Stimulated activated CD4-positive, alpha-beta T cell treated with anti-CD3 and anti-CD28 coated beads, Interleukin-2, amount 100 ng/mL, for 24 hours (primary cell): ENCODE measurements at regions not wholly inside any gene's neighbourhood (a gene's known extent, or its start where the extent isn't known, plus 50 kb on each side); places are given as distances from the start of the nearest gene placed in this dataset.

Experiments used
- DNase-seq, 2 donors: peaks; one replicate each; pipeline ENCODE4 v3.0.0-alpha.2; 2020

DNA sequence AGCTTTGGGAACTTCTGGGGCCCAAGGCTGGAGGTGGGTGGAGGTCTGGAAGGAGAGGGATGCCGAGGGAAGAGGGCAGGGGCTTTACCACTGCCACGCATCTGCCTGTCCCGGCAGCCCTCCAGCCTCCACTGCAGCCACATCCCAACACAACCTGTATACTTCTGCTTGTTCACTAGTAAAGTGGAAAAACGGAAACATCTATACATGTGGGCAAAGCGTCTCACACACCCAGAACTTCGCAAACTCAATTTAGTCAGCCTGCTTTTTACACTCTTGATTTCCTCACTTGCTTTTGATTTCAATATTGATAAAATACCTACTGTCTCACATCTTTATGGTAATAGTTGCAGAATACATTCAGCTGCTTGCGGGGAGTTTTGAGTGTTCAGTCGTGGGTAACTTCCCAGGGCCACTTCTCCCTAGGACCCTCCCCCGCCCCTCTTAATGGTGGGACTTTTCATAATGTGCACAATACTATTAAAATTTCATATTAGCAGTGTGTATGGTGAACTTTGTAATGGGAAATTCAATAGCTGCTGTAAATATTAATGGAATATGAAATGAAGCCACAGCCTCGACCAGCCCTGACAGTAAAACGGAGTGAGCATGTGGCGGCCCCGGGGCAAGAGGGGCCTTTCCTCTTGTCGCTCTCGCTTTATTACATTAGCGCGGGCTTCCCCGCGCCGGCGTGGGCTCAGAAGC, 85.2 kb downstream of the NR2F2 start:
- no peak for DNase-seq

DNA sequence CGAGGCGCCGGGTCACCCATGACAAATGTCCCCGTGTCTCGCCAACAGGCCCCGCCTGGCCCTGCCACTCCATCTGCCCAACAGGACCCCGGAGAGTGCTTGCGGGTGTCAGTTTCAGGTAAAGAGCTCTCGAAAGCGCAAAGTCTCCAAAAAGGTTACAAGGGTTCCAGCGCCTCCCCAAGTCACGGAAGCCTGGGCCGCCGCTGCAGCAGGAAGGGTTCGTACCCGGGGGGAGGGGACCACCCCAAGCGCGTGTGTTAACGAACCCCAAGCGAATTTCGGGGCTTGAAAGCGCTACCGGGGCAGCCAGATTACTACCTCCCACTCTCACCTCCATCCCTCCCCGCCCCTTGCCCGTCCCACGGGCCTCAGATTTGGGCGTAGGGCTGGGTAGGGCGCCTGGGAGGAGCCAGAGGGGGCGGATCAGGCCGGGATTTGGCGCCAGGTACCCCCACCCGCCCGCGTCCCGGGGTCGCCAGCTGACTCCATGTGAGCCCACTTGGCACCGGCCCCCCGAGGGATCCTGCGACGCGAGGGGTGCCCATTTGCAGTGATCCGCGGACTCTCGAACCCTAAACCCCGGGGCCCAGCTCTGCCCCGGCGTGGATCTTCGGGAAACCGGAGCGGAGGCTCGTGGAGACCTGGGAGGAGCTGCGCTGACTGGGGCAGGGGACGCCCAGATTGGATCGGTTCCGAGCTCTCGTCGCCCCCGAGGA, 85.9 kb downstream of the NR2F2 start:
- no peak for DNase-seq

DNA sequence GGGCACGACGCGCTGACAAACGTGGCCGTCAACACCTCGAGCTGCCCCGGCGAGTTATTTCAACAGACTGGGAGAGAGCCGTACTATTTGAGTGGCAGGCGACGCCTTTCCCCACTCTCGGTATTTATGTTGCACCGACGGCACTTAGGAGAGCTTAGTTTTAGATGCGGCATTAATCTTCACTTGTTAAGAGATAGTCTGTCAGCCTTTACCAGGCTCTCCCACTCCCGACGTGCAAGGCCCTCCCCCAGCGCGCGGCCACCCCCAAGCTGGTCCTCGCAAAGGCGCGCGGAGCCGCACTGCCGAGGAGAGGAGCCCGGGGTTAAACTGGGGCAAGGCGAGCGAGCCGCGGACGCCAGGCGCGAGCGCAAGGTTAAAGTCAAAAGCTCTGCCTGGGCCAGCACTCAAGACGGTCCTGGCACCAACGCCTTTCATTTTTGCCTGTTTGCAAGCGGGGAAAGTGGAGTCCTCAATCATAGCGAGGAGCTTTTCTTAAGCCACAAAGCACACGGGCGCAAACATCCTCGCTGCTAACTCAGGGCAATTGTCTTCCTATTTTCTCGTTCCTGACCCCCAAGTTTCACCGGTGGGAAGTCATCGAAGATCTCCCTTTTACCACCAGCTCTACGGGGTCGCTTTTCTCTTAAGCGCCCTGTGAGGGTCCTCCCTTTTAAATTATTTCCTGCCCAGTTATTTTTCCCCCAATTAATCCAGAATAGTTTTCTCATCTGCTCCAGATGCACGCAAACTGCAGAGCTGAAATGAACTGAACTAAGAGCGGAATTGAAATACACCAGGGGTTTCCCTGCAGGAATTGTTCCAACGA, 86.6 kb downstream of the NR2F2 start:
- no peak for DNase-seq

DNA sequence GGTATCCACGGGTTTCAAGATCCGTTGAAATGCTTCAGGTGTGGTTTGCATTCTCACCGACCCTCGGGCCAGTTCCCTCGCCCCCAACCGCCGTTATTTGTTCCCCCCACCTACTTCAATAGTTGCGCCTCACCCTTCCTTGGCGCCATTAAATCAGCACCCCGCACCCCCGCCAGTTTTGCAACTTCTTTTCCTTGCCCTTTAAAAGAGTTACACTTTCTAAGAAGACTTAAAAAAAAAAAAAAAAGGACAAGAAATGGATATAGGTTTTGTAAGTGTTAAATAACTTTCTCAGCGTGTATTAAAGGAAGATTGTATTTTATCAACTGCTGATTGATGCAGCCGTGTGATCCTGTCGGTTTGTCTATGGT, 87.2 kb downstream of the NR2F2 start:
- DNase-seq: no peak

DNA sequence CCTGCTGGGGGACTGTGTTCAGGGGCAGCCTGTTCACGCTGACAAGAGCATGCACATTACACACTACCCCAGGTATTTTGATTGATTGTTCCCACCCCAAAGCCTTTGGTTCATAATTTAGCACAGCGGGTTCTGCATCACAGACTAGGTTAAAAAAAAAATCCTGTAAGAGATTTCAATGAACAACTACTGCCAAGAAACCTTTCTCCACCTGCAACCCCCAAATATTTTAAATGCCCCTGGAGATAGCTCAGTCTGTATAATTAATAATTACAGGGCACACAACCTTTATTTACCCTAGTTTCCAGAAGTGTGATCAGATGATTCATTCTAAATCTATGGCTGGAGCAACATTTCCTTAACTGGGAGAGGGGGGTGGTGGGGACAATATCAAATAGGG, 87.6 kb downstream of the NR2F2 start:
- no peak for DNase-seq

DNA sequence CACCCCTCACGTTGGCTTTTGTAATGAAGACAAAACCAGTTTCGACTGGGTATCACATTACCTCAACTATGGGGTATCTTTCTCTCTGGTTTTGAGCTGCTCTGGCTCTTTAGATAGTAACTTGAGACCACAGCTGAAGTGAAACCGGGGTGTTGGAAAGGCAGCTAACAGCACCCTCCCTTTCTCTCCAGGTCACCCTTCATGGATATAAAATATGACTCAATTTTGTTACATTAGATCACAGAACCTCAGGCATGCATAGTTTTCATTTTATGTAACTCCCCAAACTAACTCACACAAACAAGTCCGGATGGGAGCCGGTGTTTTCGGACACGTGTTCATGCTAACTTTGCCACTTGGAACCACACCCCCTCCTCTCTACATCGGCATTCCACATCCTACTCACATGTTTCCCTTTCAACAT, 90.7 kb downstream of the NR2F2 start:
- no peak for DNase-seq

DNA sequence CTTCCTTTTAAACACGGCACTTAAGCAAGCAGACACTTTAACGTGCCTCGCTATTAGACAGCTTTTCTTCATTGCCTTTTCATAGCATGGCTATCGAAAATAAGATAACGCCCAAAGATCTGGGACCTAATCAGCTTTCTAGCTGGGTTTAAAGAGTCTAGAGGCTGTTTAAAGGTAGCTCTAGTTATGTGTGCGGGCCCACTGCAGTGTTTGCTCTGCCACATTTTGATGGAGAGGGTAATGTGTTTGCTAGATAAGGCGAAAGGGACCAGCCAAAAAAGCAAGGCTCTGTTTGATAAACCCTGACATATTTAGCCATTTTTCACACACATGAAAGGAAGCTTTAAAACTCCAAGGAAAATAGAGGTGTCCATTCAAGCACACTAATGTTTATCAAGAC, 91.6 kb downstream of the NR2F2 start:
- DNase-seq: no peak

DNA sequence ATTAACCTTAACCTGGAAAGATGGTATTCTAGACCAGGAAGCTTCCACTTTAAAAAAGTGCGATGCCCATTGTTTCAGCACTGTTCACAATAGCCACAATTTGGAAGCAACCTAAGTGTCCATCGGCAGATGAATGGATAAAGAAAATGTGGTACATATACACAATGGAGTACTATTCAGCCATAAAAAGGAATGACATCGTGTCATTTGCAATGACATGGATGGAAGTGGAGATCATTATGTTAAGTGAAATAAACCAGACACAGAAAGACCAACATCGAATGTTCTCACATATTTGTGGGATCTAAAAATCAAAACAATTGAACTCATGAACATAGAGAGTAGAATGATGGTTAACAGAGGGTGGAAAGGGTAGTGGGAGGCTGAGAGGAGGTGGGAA, 94.2 kb downstream of the NR2F2 start:
- no peak for DNase-seq

DNA sequence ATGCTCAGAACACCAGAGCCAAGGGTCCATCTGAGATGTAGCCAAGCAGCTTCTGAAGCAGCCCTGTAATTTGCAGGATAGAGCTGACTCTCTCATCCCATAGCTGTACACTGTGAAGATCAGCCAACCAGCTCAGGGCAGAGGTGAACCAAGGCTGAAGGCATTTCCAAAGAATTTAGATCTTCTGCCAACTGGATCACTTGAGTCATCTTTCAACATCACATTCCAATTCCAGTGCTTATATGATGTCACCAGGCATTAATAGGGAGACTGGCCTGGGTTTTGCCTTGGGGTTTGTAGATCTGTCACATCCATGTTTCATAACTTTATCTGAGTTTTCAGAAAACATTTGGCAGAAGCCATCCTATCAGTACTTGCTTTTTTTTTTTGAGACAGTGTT, 98.2 kb downstream of the NR2F2 start:
- DNase-seq: no peak

DNA sequence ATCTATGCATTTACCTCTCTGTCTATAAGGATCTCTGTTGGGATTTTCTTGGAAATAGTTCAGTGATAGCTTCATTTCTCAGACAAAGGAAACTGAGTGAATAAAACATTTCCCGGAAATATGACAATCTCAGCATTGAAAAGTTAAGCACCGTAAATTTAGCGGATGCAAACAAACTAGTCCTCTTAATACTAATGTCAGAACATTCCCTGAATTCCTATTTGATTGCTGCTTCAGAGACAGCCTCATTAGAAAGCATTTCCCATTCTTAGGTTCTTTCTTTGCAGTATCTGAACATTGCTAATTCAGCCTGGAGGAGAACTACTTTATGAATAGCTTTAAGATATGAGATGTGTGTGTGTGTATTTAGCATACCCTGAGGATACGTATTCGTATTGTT, 101.3 kb downstream of the NR2F2 start:
- DNase-seq: no peak

DNA sequence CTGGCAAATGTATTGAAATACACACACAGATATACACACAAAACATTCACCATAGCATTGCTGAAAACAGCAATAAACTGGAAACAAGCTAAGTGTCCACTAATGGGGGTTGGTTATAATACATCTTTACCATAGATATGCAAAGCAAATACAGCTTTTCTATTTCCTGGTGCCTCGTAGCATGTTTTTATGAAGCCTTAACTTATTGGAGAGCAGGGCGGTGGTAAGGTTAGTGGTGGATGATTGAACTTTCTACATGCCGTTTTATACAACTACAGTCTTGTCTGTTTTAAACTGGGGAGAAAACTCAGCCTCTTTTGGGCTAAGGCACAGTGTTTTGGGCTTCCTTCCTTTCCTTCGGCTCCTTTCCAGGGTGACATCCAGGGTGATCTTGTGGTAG, 104.5 kb downstream of the NR2F2 start:
- no peak for DNase-seq

DNA sequence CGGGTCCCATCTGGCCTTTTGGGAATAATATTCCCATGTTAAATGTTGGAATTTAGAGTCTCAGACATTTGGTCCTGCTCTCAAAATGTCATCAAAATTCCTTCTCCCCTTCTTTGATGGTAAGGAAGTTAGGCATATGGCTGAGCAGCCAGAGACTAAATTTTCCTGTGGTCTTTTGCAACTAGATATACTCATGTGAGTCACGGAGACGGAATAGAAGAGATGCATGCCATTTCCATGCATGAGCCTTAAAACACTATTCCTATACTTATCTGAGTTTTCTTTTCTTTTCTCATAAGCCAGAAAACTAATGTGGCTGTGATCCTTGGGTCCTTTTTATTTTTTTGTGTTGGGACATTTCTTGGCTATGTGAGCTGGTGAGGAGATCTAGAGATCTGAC, 105.3 kb downstream of the NR2F2 start:
- no peak for DNase-seq

DNA sequence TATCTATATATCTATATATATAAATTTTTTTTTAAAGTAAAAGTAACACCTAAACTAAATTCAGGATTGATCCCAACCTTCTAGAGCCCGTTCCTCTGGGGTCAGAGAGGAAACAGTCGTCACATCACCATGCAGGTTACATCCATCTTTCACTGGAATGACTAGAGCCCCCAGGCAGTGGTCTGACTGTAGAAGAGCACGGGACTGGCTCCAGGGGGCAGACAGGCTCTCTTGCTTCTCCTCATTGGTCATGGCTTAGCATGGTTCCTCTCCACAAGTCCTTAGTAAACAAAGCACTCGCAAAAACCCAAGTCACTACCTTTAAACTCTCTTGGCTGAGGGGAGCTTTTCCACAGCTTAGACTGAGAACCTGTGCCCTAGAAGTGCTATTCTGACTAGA, 110.5 kb downstream of the NR2F2 start:
- no peak for DNase-seq

DNA sequence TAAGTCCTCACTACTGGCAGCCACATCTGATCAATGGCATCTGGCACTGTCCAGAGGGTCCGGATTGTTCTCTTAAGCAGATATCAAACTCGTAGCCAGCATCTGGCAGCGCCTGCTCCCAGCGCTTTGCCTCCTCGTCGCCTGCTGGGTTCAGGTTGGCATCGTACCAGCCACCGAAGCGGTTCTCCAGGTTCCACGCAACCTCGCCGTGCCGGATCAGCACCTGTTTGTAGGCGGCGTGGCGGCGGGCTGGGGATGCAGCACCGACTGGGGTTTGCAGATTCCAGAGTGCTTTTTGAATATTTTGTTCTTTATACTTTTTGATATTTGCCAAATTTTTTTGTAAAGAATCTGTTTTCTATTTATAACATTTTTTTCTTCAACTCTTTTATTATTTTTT, 111.6 kb downstream of the NR2F2 start:
- DNase-seq: no peak

DNA sequence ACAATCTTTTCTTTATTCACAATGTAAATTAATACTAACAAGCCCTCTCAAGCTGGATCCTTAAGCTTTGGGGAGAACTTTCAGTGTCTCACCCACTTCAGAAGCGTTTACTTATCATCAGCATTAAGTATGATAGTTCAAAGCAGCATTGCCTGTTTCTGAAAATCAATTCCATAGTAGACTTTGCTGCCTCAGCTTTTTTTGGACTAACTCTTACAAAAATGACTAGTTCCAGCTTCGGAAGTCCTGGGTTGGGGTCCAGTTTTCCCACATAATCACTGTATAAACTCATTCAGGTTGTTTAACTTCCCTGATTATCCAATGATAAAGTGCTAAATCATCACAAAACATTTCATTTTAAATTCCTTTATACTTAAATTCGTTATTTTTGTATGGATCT, 114.4 kb downstream of the NR2F2 start:
- DNase-seq: no peak

DNA sequence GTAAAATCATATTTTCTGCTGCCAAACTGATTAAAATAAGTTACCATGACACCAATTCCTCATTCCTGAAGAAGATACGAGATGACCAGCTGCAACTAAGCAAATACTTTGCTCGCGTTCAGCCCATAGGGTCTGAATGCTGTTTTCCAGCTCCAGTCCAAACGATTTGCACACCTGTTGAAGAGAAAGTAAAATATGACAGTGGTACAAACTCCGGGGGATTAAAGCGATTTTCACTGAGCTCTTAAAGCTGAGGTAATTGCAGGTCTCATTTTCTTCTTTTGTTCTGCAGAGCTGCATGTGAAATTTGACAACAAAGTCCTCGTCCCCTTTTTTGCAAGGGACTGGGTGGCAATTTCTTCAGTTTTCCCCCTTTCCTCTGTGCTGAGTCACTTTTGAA, 118.4 kb downstream of the NR2F2 start:
- no peak for DNase-seq

DNA sequence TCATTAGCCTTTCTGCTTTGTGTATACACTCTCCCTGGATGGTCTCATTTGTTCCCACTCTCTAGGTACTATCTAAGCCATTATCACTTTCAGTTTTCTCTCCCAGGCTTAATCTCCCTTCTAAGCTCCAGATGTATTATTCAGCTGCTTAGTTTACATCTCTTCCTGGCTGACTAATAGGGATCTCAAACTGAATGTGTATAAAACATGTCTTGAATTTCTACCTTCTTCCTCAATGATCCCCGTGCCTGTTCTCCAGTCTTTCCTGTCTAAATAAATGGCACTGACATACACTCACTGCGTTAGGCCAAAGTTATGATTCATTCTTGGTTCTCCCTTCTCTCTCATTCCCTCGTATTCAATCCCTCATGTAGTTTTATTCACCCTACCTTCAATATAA, 127.3 kb downstream of the NR2F2 start:
- no peak for DNase-seq

DNA sequence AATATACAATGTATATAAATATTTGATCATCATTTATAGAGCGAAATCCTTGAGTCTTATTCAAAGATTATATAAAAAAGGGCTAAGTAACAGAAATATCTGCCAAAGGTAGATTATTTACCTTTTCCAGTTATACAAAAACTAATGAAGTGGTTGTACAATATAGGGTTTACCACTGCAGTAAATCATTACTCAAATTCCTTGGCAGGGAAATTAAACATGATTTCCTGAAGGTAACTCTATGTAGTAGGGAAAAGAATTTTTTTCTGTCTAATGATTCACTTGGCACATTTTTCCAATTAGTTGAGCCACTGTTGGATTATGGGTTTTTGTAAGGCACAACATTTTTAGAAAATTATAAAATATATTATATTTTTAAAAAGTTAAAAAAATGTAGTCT, 129.6 kb downstream of the NR2F2 start:
- DNase-seq: no peak

DNA sequence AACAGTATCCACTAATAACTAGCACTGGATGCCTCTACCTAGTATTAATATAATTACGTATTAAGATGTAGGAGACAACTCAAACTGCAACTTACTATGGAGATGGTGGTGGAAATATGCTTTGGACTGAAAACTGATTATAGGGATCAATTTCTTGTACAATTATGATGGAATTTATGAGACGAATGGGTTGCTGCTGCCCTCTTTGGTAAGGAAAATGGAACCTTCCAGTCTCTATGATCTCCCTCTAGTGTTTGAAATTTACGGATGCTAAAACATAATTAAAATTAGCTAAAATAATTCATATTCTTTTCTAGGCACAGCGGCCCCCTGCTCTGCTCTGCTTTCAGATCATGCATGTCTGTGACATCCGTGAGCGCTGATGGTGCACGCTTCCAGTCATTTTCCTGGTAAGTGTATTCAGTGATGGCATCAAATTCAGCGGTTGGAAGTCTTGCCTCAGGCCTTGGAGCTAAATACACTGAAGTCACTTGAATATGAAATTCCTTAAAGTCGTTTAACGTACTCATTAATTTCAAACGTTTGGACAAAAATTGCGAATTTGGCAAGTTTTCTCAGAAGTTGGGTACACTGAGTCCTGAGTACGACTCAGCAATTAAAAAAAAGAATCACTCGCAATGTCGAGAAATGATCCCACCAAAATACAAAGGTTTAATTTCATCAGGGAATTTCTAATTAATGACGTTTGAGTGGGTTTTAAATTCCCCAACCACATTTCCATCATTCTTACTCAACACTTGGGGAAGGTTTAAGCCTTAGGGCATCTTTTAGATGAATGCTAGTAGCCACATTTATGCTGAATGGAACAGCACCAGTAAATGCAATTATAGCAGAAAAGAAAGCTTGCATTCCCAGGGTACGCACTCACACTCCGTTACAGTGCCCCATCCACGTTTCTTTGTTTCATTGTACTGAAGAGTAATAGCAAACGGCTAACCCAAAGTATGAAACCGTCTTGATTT, 132.6 kb downstream of the NR2F2 start:
- DNase-seq: no peak

DNA sequence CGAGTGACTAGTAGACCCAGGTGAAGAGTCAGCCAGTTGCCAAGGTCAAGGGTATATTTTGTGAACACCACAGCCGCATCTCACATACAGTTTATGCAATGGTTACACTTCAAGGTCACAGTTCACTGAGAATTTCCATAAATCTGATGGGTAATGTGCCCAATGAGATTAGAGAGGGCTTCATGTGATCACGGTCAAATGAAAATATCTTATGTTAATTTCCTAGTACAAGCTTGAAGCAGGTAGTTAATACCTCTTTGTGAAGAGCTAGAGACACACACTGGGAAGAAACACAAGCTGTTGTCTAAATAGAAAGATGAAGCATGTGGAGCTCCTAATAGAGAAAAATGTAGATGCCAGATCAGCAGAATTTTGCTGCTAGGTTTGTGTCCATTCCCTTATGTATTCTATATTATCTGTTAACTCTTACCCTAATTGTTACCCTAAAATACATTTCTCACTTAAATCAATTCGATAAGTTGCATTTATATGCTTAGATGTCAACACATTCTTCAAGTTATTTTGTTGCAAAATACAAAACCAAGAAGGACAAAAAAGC, 136.0 kb downstream of the NR2F2 start:
- no peak for DNase-seq

DNA sequence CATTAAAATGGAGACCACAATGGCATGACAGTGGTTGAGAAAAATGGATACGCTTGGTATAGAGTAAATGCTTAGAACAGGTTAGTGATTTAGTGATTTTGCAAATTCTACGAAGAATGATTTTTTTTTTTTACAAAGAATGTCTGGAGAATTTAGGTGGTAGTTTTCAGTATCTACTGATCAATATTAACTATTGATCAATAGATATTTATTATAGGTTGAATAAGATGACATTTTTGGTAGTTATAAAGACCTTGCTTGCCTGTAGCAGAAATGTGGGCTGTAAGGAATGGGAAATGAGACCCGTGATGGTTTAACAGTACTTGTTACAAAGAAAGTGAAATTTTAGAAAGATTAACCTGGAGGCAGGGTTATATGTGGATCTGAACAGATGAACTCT, 137.5 kb downstream of the NR2F2 start:
- DNase-seq: no peak

DNA sequence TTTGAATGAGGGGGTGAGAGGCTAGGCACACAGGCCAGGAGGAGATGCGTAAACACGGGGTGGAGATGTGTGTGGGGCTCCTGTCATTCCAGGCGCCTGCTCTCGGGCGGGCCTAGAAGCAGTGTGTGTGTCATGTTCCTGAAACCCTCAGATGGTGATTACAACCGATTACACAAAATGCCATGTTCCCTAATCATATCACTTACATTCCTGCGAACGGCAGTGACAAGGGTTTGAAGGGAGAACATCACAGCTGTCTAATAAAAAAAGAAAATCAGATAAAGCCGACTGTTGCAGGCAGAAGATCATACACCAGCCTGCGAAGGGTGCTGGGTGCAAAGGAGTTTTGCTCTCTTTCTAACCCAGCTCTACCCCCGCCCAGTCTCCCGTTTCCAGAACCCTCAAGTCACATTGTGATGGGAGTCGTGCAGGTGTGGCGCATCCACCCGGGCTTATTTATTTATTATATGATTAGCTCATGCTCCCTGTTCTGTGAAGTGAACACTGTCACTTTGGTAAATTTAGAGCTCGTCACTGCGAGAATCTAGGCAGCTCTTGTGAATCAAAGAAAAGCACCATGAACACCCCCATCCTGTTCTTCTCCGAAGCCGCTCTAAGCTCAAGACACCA, 140.3 kb downstream of the NR2F2 start:
- DNase-seq: no peak
